HEK293T (cell line): ENCODE measurements at regions not wholly inside any gene's neighbourhood (a gene's known extent, or its start where the extent isn't known, plus 50 kb on each side); places are given as distances from the start of the nearest gene placed in this dataset.

Experiments used
- BHLHE40 ChIP-seq: fragments of 450-650 bp; IDR thresholded peaks from 2 replicates; pipeline ENCODE4 v1.6.1; 2016; ENCODE audit warnings: mild to moderate bottlenecking, moderate library complexity, borderline replicate concordance
- SP1 ChIP-seq: fragments of 450-650 bp; IDR thresholded peaks from 2 replicates; pipeline ENCODE4 v1.6.1; 2017

- TF ChIP-seq BHLHE40 (no peak), SP1 (no peak)
Observed at GRCh38 chr6:44614396-44614795, 226.9 kb downstream of the CDC5L start.
